Right lobe of liver (tissue), 4 donors: ENCODE measurements at regions not wholly inside any gene's neighbourhood (a gene's known extent, or its start where the extent isn't known, plus 50 kb on each side); places are given as distances from the start of the nearest gene placed in this dataset.

Experiments
- POLR2A ChIP-seq: fragments of 450-650 bp; IDR thresholded peaks from one replicate; pipeline ENCODE4 v1.6.1; 2017; ENCODE audit warnings: antibody characterized with exemption, mild to moderate bottlenecking
- TF ChIP-seq, protein P1 (sequence below), 4 donors: fragments of 200-600 bp in 3 of 4; fragments of 450-650 bp in 1 of 4; IDR thresholded peaks; one replicate each; pipeline versions ENCODE4 v1.5.1 to v1.8.0; 2016 to 2022; ENCODE audit warnings: antibody characterized with exemption in 4 of 4, mild to moderate bottlenecking in 2 of 4
- donor health status: DM: no; HTN: no; CAD: no.
- donor health status: DM: no; HTN: no; CAD: no.
- donor health status: DM: no; HTN: yes; CAD: no.

DNA sequence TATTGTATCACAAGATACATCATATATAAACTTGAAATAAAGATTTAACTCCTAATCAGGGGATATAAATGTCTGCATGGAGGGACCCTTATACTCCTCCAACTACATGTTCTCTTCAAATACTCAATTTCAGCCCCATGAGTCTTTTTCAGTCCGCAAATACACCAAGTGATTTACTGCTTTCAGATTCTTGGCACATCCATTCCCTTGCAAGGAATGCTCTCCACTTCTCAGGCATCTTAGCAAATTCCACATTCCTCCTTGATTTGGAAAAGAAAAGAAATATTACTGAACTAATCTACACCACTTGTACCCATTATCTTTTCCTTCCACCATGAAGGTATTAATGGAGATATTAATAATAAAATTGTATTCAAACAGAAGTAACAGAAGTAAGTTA is 999.4 kb upstream of the GJE1 start:
- TF ChIP-seq, protein P1, sequence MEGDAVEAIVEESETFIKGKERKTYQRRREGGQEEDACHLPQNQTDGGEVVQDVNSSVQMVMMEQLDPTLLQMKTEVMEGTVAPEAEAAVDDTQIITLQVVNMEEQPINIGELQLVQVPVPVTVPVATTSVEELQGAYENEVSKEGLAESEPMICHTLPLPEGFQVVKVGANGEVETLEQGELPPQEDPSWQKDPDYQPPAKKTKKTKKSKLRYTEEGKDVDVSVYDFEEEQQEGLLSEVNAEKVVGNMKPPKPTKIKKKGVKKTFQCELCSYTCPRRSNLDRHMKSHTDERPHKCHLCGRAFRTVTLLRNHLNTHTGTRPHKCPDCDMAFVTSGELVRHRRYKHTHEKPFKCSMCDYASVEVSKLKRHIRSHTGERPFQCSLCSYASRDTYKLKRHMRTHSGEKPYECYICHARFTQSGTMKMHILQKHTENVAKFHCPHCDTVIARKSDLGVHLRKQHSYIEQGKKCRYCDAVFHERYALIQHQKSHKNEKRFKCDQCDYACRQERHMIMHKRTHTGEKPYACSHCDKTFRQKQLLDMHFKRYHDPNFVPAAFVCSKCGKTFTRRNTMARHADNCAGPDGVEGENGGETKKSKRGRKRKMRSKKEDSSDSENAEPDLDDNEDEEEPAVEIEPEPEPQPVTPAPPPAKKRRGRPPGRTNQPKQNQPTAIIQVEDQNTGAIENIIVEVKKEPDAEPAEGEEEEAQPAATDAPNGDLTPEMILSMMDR (IDR thresholded peaks at IDR 0.05), result no peak
- no peak for TF ChIP-seq POLR2A
